SU-DHL-6 (cell line): ENCODE measurements at regions not wholly inside any gene's neighbourhood (a gene's known extent, or its start where the extent isn't known, plus 50 kb on each side); places are given as distances from the start of the nearest gene placed in this dataset.

Experiments
- H2AFZ ChIP-seq: fragments of 200-600 bp; sonication (generic); 2 replicates; pipeline ENCODE4 v1.6.1; 2014; ENCODE audit warnings: low read depth, mild to moderate bottlenecking, moderate library complexity, mixed read lengths, antibody characterized with exemption, low read length; ENCODE audit not compliant: severe bottlenecking
- H3F3A ChIP-seq: fragments of 200-600 bp; shearing (Covaris generic); 2 replicates; pipeline ENCODE4 v1.6.0; 2016; ENCODE audit warnings: antibody characterized with exemption, mild to moderate bottlenecking; ENCODE audit not compliant: insufficient read depth
- H3K27ac ChIP-seq: fragments of 200-600 bp; sonication (generic); 2 replicates; pipeline ENCODE4 v1.5.1; 2016; ENCODE audit warnings: low read depth, mild to moderate bottlenecking, low read length, moderate library complexity, mixed read lengths
- H3K27me3 ChIP-seq: fragments of 200-600 bp; sonication (generic), shearing (Covaris generic); 2 replicates; pipeline ENCODE4 v1.6.0; 2014; ENCODE audit warnings: mild to moderate bottlenecking, low read length
- H3K36me3 ChIP-seq: fragments of 200-600 bp; sonication (generic); 2 replicates; pipeline ENCODE4 v1.6.1; 2014; ENCODE audit warnings: mild to moderate bottlenecking, low read length, mixed read lengths
- H3K4me2 ChIP-seq: fragments of 300-600, 200-600 bp; shearing (Covaris generic), sonication (generic); 2 replicates; pipeline ENCODE4 v1.6.0; 2014; ENCODE audit warnings: low read length, low read depth, mild to moderate bottlenecking; ENCODE audit not compliant: poor library complexity, severe bottlenecking
- H3K4me3 ChIP-seq: fragments of 200-600 bp; sonication (generic); 2 replicates; pipeline ENCODE4 v1.5.1; 2014; ENCODE audit warnings: antibody characterized with exemption, low read length, mild to moderate bottlenecking, mixed read lengths; ENCODE audit not compliant: insufficient read depth, poor library complexity, severe bottlenecking
- H3K79me2 ChIP-seq: fragments of 200-600 bp; sonication (generic); 2 replicates; pipeline ENCODE4 v1.6.1; 2014; ENCODE audit warnings: mild to moderate bottlenecking, low read length, moderate library complexity; ENCODE audit not compliant: insufficient read depth
- H3K9ac ChIP-seq: fragments of 200-600 bp; sonication (generic); 2 replicates; pipeline ENCODE4 v1.7.0; 2014; ENCODE audit warnings: mild to moderate bottlenecking, low read length
- H3K9me2 ChIP-seq: fragments of 200-600 bp; sonication (generic); replicated peaks from 2 replicates; pipeline ENCODE4 v1.6.1; 2014; ENCODE audit warnings: low read length; ENCODE audit not compliant: insufficient read depth
- H3K9me3 ChIP-seq: fragments of 200-600 bp; sonication (generic); 2 replicates; pipeline ENCODE4 v1.6.1; 2014; ENCODE audit warnings: low read length, mixed read lengths; ENCODE audit not compliant: insufficient read depth
- H4K20me1 ChIP-seq: fragments of 200-600 bp; sonication (generic); 2 replicates; pipeline ENCODE4 v1.6.1; 2014; ENCODE audit warnings: low read depth, mild to moderate bottlenecking, antibody characterized with exemption, low read length, moderate library complexity, mixed read lengths
- EZH2phosphoT487 ChIP-seq: fragments of 200-600 bp; sonication (generic), shearing (Covaris generic); conservative IDR thresholded peaks from 2 replicates; pipeline ENCODE4 v1.6.1; 2018; ENCODE audit warnings: mild to moderate bottlenecking, antibody characterized with exemption, low read length, moderate library complexity, mixed read lengths
- TF ChIP-seq, protein P1 (sequence below): fragments of 200-600 bp; sonication (generic); IDR thresholded peaks from one replicate; pipeline ENCODE4 v1.5.1; 2017; ENCODE audit warnings: antibody characterized with exemption, mild to moderate bottlenecking, low read length, moderate library complexity; ENCODE audit not compliant: insufficient read depth, poor library complexity, severe bottlenecking

- no peaks in the 10 kb centered on the region for H3K79me2 ChIP-seq
- no peaks in the 10 kb centered on the region for H3K9me2 ChIP-seq
- TF ChIP-seq, protein P1, sequence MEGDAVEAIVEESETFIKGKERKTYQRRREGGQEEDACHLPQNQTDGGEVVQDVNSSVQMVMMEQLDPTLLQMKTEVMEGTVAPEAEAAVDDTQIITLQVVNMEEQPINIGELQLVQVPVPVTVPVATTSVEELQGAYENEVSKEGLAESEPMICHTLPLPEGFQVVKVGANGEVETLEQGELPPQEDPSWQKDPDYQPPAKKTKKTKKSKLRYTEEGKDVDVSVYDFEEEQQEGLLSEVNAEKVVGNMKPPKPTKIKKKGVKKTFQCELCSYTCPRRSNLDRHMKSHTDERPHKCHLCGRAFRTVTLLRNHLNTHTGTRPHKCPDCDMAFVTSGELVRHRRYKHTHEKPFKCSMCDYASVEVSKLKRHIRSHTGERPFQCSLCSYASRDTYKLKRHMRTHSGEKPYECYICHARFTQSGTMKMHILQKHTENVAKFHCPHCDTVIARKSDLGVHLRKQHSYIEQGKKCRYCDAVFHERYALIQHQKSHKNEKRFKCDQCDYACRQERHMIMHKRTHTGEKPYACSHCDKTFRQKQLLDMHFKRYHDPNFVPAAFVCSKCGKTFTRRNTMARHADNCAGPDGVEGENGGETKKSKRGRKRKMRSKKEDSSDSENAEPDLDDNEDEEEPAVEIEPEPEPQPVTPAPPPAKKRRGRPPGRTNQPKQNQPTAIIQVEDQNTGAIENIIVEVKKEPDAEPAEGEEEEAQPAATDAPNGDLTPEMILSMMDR = no peak
- no peak for TF ChIP-seq EZH2phosphoT487
- H3K27me3 ChIP-seq = no peaks in the 10 kb centered on the region
- H3K9me3 ChIP-seq = peaks cover 16% of the 10 kb centered on the region; the same call in 1 of the 2 replicates
- no peak overlapping the region for H3K27ac ChIP-seq
- H4K20me1 ChIP-seq = no peaks in the 10 kb centered on the region
- H2AFZ ChIP-seq = no peak overlapping the region
- H3K36me3 ChIP-seq = no peaks in the 10 kb centered on the region
- H3K9ac ChIP-seq = no peak overlapping the region
- H3K4me2 ChIP-seq = no peak overlapping the region
- no peaks in the 10 kb centered on the region for H3F3A ChIP-seq
- no peak overlapping the region for H3K4me3 ChIP-seq
These were observed 552.2 kb downstream of the TFAP2A start for GRCh38 chr6:9862603-9863167.

DNA sequence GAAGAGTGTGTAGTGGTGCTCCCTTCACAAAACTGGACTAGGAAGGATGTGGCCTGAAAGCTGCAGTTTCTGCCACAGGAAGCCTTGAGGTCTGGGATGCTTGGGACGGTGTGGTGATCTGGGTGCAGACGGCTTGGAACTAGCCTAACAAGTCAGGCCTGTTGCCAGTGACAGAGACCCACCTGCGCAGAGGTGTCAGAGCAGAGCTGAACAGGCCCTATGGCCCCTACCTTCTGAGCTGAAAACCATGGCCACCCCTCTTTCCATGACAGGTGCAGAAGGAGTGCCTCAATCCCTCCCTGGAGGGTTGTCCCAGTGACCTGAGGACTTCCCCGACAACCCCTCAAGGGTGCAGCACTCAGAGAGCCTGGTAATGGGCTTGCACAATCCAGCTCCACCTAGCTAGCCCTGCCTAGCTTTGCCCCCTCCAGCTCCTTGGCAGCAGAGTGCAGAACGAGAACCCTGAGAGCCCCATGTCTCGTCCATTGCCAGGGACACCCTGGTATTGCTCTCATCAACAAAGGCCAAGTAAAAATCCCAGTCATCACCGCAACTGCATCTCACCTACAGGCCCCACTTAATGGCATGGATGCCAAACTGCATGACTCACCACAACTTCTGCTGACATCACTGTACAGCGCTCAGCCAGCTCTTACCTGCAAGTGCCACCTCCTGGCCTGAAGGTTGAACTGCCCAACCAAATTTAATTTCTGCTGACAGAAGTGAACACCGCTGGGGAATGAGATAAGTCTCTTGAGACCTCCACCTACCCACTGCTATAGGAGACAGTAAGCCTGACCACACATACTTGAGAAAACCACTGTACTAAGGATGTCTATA, 563.1 kb downstream of the TFAP2A start:
- Histone ChIP-seq H3F3A (no peaks in the 10 kb centered on the region), H3K27me3 (no peaks in the 10 kb centered on the region), H2AFZ (no peak overlapping the region), H3K27ac (no peak overlapping the region), H3K9me3 (0 out of 2 replicates have a peak, but pooled peaks cover 4% of the 10 kb centered on the region), H3K4me2 (no peak overlapping the region), H3K79me2 (no peaks in the 10 kb centered on the region), H3K9me2 (no peaks in the 10 kb centered on the region), H3K36me3 (no peaks in the 10 kb centered on the region), H4K20me1 (no peaks in the 10 kb centered on the region), H3K9ac (no peak overlapping the region), H3K4me3 (no peak overlapping the region)
- TF ChIP-seq, protein P1 = no peak
- TF ChIP-seq EZH2phosphoT487 = no peak

DNA sequence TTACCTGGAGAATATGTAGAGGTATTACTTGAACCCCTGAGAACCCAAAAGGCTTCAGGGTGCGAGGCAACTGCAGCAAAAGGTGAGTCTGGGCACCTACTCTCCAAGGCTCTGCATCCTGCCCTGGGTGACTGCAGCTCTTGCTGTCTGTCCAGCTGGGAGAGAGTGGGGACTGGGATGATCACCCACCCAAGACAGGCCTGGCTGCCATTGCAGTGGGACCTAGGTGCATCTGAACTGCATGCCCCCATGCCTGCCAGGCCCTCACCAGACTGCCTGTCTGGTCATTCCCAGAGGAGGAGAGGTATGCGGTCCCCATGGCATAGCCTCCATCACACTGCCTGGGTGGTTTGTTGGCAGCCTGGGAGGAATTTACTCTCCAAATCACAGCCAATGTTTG, 563.9 kb downstream of the TFAP2A start:
- H4K20me1 ChIP-seq = no peaks in the 10 kb centered on the region
- no peaks in the 10 kb centered on the region for H3K27me3 ChIP-seq
- H2AFZ ChIP-seq = no peak overlapping the region
- no peaks in the 10 kb centered on the region for H3K36me3 ChIP-seq
- no peaks in the 10 kb centered on the region for H3F3A ChIP-seq
- H3K79me2 ChIP-seq = no peaks in the 10 kb centered on the region
- H3K4me3 ChIP-seq = no peak overlapping the region
- 0 out of 2 replicates have a peak, but pooled peaks cover 4% of the 10 kb centered on the region for H3K9me3 ChIP-seq
- H3K27ac ChIP-seq = no peak overlapping the region
- no peak for TF ChIP-seq EZH2phosphoT487
- TF ChIP-seq, protein P1 = no peak
- H3K4me2 ChIP-seq = no peak overlapping the region
- no peak overlapping the region for H3K9ac ChIP-seq
- H3K9me2 ChIP-seq = no peaks in the 10 kb centered on the region
